ENCODE measurements at regions not wholly inside any gene's neighbourhood (a gene's known extent, or its start where the extent isn't known, plus 50 kb on each side); places are given as distances from the start of the nearest gene placed in this dataset.

GRCh38 chr10:10156917-10157600, 860.6 kb upstream of the CELF2 start:
- FAIRE-seq (no peak), DNase-seq (ENCODE audit: insufficient read length, low spot score) (no peak)

GRCh38 chr10:10160821-10161312, 856.8 kb upstream of the CELF2 start:
- DNase-seq (ENCODE audit: insufficient read length, low spot score) (no peak), FAIRE-seq (no peak)

- DNase-seq (ENCODE audit: insufficient read length, low spot score) (no peak), FAIRE-seq (no peak)
These were observed 852.8 kb upstream of the CELF2 start for GRCh38 chr10:10164848-10165247.

GRCh38 chr10:10165415-10165814, 852.3 kb upstream of the CELF2 start:
- DNase-seq (ENCODE audit: insufficient read length, low spot score) = no peak
- no peak for FAIRE-seq

- DNase-seq (ENCODE audit: insufficient read length, low spot score) (no peak), FAIRE-seq (no peak)
These were observed 839.2 kb upstream of the CELF2 start for GRCh38 chr10:10178476-10178875.

- no peak for DNase-seq (ENCODE audit: insufficient read length, low spot score)
- no peak for FAIRE-seq
These were observed 823.8 kb upstream of the CELF2 start for GRCh38 chr10:10193848-10194247.

GRCh38 chr10:10196701-10197100, 821.0 kb upstream of the CELF2 start:
- DNase-seq (ENCODE audit: insufficient read length, low spot score) = no peak
- FAIRE-seq = no peak

GRCh38 chr10:10197423-10197822, 820.2 kb upstream of the CELF2 start:
- no peak for FAIRE-seq
- DNase-seq (ENCODE audit: insufficient read length, low spot score) = no peak

GRCh38 chr10:10198363-10198762, 819.3 kb upstream of the CELF2 start:
- no peak for DNase-seq (ENCODE audit: insufficient read length, low spot score)
- FAIRE-seq = no peak

- DNase-seq (ENCODE audit: insufficient read length, low spot score) = no peak
- no peak for FAIRE-seq
These were observed 813.3 kb upstream of the CELF2 start for GRCh38 chr10:10204415-10204814.

GRCh38 chr10:10205906-10206305, 811.8 kb upstream of the CELF2 start:
- FAIRE-seq (no peak), DNase-seq (ENCODE audit: insufficient read length, low spot score) (no peak)

GRCh38 chr10:10207538-10207937, 810.1 kb upstream of the CELF2 start:
- DNase-seq (ENCODE audit: insufficient read length, low spot score) (no peak), FAIRE-seq (no peak)

- FAIRE-seq (no peak), DNase-seq (ENCODE audit: insufficient read length, low spot score) (no peak)
These were observed 809.5 kb upstream of the CELF2 start for GRCh38 chr10:10208196-10208595.

GRCh38 chr10:10209167-10209566, 808.5 kb upstream of the CELF2 start:
- DNase-seq (ENCODE audit: insufficient read length, low spot score) = no peak
- no peak for FAIRE-seq

- FAIRE-seq (no peak), DNase-seq (ENCODE audit: insufficient read length, low spot score) (no peak)
These were observed 806.3 kb upstream of the CELF2 start for GRCh38 chr10:10211409-10211808.

GRCh38 chr10:10213237-10213636, 804.4 kb upstream of the CELF2 start:
- FAIRE-seq (no peak), DNase-seq (ENCODE audit: insufficient read length, low spot score) (no peak)

GRCh38 chr10:10222304-10222841, 795.3 kb upstream of the CELF2 start:
- no peak for FAIRE-seq

GRCh38 chr10:10223131-10223530, 794.5 kb upstream of the CELF2 start:
- DNase-seq (ENCODE audit: insufficient read length, low spot score) (no peak), FAIRE-seq (no peak)

More at GRCh38 chr10:10222304-10222841, 795.3 kb upstream of the CELF2 start:
- no peak for DNase-seq (ENCODE audit: insufficient read length, low spot score)

- FAIRE-seq = no peak
- DNase-seq (ENCODE audit: insufficient read length, low spot score) = no peak
These were observed 792.5 kb upstream of the CELF2 start for GRCh38 chr10:10225136-10225676.

GRCh38 chr10:10233229-10233628, 784.4 kb upstream of the CELF2 start:
- no peak for FAIRE-seq
- DNase-seq (ENCODE audit: insufficient read length, low spot score) = no peak

GRCh38 chr10:10235003-10235402, 782.7 kb upstream of the CELF2 start:
- FAIRE-seq = no peak
- no peak for DNase-seq (ENCODE audit: insufficient read length, low spot score)

GRCh38 chr10:10247585-10247984, 770.1 kb upstream of the CELF2 start:
- FAIRE-seq (no peak), DNase-seq (ENCODE audit: insufficient read length, low spot score) (no peak)

Measured in HTR-8/SVneo (cell line).